H9 (cell line): ENCODE measurements at regions not wholly inside any gene's neighbourhood (a gene's known extent, or its start where the extent isn't known, plus 50 kb on each side); places are given as distances from the start of the nearest gene placed in this dataset.
A peak's percentile ranks its signal among the peaks of the same experiment; 100 is the strongest.

Experiments
- DNase-seq: peaks from one replicate; pipeline ENCODE4 v3.0.0-alpha.2; 2017
- H2AFZ ChIP-seq: one replicate; pipeline ENCODE4 v1.6.1; 2013; ENCODE audit warnings: mild to moderate bottlenecking, low read length, control low read depth, moderate library complexity
- H2AK5ac ChIP-seq: 2 replicates; pipeline ENCODE4 v1.6.1; 2013; ENCODE audit warnings: low read length, control low read depth, mixed read lengths; ENCODE audit not compliant: insufficient read length
- H2BK120ac ChIP-seq: one replicate; pipeline ENCODE4 v1.6.1; 2013; ENCODE audit warnings: low read depth, mild to moderate bottlenecking, low read length, control low read depth, inconsistent platforms; ENCODE audit not compliant: poor library complexity, severe bottlenecking
- H2BK12ac ChIP-seq: 2 replicates; pipeline ENCODE4 v1.6.1; 2013; ENCODE audit warnings: low read length, control low read depth, mixed read lengths, low read depth; ENCODE audit not compliant: insufficient read length
- H2BK15ac ChIP-seq: 2 replicates; pipeline ENCODE4 v1.6.1; 2013; ENCODE audit warnings: low read depth, low read length, control low read depth
- H2BK20ac ChIP-seq: one replicate; pipeline ENCODE4 v1.6.1; 2013; ENCODE audit warnings: low read depth, mild to moderate bottlenecking, low read length, control low read depth, inconsistent platforms; ENCODE audit not compliant: poor library complexity, severe bottlenecking
- H2BK5ac ChIP-seq: 2 replicates; pipeline ENCODE4 v1.6.1; 2013; ENCODE audit warnings: low read length, control low read depth, mixed read lengths; ENCODE audit not compliant: insufficient read length
- H3K14ac ChIP-seq: 2 replicates; pipeline ENCODE4 v1.6.1; 2013; ENCODE audit warnings: low read length, control low read depth; ENCODE audit not compliant: insufficient read depth
- H3K18ac ChIP-seq: 2 replicates; pipeline ENCODE4 v1.6.1; 2013; ENCODE audit warnings: low read depth, mild to moderate bottlenecking, mixed read lengths, low read length, control low read depth; ENCODE audit not compliant: insufficient read length
- H3K23ac ChIP-seq: 2 replicates; pipeline ENCODE4 v1.6.1; 2013; ENCODE audit warnings: low read length, control low read depth, mixed read lengths, low read depth; ENCODE audit not compliant: insufficient read length
- H3K23me2 ChIP-seq: 2 replicates; pipeline ENCODE4 v1.6.1; 2013; ENCODE audit warnings: low read depth, mild to moderate bottlenecking, mixed read lengths, low read length, control low read depth; ENCODE audit not compliant: insufficient read length, poor library complexity, severe bottlenecking
- H3K27ac ChIP-seq: 2 replicates; pipeline ENCODE4 v1.5.1; 2013; ENCODE audit warnings: low read length, control low read depth, mixed read lengths, low read depth; ENCODE audit not compliant: insufficient read length
- H3K27me3 ChIP-seq: 2 replicates; pipeline ENCODE4 v1.6.1; 2013; ENCODE audit warnings: low read length, control low read depth, inconsistent platforms; ENCODE audit not compliant: insufficient read depth
- H3K4ac ChIP-seq: 2 replicates; pipeline ENCODE4 v1.6.1; 2013; ENCODE audit warnings: low read depth, mild to moderate bottlenecking, control low read depth, inconsistent platforms, low read length, moderate library complexity
- H3K4me1 ChIP-seq: 2 replicates; pipeline ENCODE4 v1.6.1; 2013; ENCODE audit warnings: low read length, control low read depth, inconsistent platforms; ENCODE audit not compliant: insufficient read depth
- H3K4me2 ChIP-seq: 2 replicates; pipeline ENCODE4 v1.6.1; 2013; ENCODE audit warnings: low read length, control low read depth, mixed read lengths; ENCODE audit not compliant: insufficient read length, insufficient read depth
- H3K56ac ChIP-seq: 2 replicates; pipeline ENCODE4 v1.6.1; 2013; ENCODE audit warnings: low read depth, mild to moderate bottlenecking, mixed read lengths, low read length, control low read depth; ENCODE audit not compliant: insufficient read length
- H3K79me1 ChIP-seq: 2 replicates; pipeline ENCODE4 v1.6.1; 2013; ENCODE audit warnings: low read depth, mild to moderate bottlenecking, moderate library complexity, low read length, control low read depth, inconsistent platforms; ENCODE audit not compliant: insufficient read depth, poor library complexity, severe bottlenecking
- H3K79me2 ChIP-seq: 2 replicates; pipeline ENCODE4 v1.6.1; 2013; ENCODE audit warnings: low read length, control low read depth, inconsistent platforms; ENCODE audit not compliant: insufficient read depth
- H3K9ac ChIP-seq: 2 replicates; pipeline ENCODE4 v1.6.1; 2013; ENCODE audit warnings: low read length, control low read depth, mixed read lengths; ENCODE audit not compliant: insufficient read length; ENCODE audit errors: extremely low read depth
- H3K9me3 ChIP-seq: one replicate; pipeline ENCODE4 v1.6.1; 2013; ENCODE audit warnings: low read depth, low read length, inconsistent platforms; ENCODE audit not compliant: control insufficient read depth
- H3T11ph ChIP-seq: one replicate; pipeline ENCODE4 v1.6.1; 2013; ENCODE audit warnings: mild to moderate bottlenecking, low read length, control low read depth, inconsistent platforms
- H4K20me1 ChIP-seq: one replicate; pipeline ENCODE4 v1.6.1; 2013; ENCODE audit not compliant: control insufficient read depth, insufficient read length, insufficient read depth
- H4K5ac ChIP-seq: 2 replicates; pipeline ENCODE4 v1.6.1; 2013; ENCODE audit warnings: low read depth, mild to moderate bottlenecking, mixed read lengths, low read length, control low read depth; ENCODE audit not compliant: insufficient read length
- H4K8ac ChIP-seq: replicated peaks from 2 replicates; pipeline ENCODE4 v1.6.1; 2013; ENCODE audit warnings: low read length, control low read depth, mixed read lengths, low read depth; ENCODE audit not compliant: insufficient read length
- H4K91ac ChIP-seq: 2 replicates; pipeline ENCODE4 v1.6.1; 2013; ENCODE audit warnings: low read depth, mild to moderate bottlenecking, moderate library complexity, mixed read lengths, low read length, control low read depth; ENCODE audit not compliant: insufficient read length
- H3K27ac Mint-ChIP-seq, 3 experiments: 2 replicates in 2 of 3; 3 replicates in 1 of 3; pipeline ENCODE4 v1.8.0; 2020 to 2021; ENCODE audit warnings: mixed read lengths in 3 of 3, mild to moderate bottlenecking in 1 of 3, moderate library complexity in 1 of 3
- H3K27me3 Mint-ChIP-seq: 2 replicates; pipeline ENCODE4 v1.8.0; 2021; ENCODE audit warnings: low read depth, mild to moderate bottlenecking, moderate library complexity, mixed read lengths
- H3K36me3 Mint-ChIP-seq, 3 experiments: 2 replicates in 2 of 3; 3 replicates in 1 of 3; pipeline ENCODE4 v1.8.0; 2020 to 2021; ENCODE audit warnings: low read depth in 3 of 3, mixed read lengths in 3 of 3; ENCODE audit not compliant: insufficient read depth in 1 of 3
- H3K4me1 Mint-ChIP-seq, 2 experiments: 2 replicates each; pipeline ENCODE4 v1.8.0; 2020; ENCODE audit warnings: mixed read lengths in 2 of 2
- H3K4me3 Mint-ChIP-seq, 2 experiments: 2 replicates in 1 of 2; 3 replicates in 1 of 2; pipeline ENCODE4 v1.8.0; 2020 to 2021; ENCODE audit warnings: mild to moderate bottlenecking in 2 of 2, mixed read lengths in 2 of 2, moderate library complexity in 1 of 2
- H3K9me3 Mint-ChIP-seq, 2 experiments: 2 replicates in 1 of 2; 3 replicates in 1 of 2; pipeline ENCODE4 v1.8.0; 2020; ENCODE audit warnings: mild to moderate bottlenecking in 2 of 2, mixed read lengths in 2 of 2, moderate library complexity in 1 of 2
- WGBS: extraction: QIAGEN DNeasy Blood & Tissue Kit; methylation state at CpG from one replicate; pipeline ENCODE4 v1.1.7; 2013; ENCODE audit warnings: missing lambda C conversion rate, low lambda C conversion rate, mixed read lengths; ENCODE audit not compliant: insufficient read length; ENCODE audit errors: extremely low coverage; 5-methylcytosine and 5-hydroxymethylcytosine counted together
- TF ChIP-seq, protein P1 (sequence below): fragments of 200-600 bp; sonication (generic); conservative IDR thresholded peaks from 3 replicates; pipeline ENCODE4 v1.8.0; 2021; ENCODE audit warnings: antibody characterized with exemption, mild to moderate bottlenecking

DNA sequence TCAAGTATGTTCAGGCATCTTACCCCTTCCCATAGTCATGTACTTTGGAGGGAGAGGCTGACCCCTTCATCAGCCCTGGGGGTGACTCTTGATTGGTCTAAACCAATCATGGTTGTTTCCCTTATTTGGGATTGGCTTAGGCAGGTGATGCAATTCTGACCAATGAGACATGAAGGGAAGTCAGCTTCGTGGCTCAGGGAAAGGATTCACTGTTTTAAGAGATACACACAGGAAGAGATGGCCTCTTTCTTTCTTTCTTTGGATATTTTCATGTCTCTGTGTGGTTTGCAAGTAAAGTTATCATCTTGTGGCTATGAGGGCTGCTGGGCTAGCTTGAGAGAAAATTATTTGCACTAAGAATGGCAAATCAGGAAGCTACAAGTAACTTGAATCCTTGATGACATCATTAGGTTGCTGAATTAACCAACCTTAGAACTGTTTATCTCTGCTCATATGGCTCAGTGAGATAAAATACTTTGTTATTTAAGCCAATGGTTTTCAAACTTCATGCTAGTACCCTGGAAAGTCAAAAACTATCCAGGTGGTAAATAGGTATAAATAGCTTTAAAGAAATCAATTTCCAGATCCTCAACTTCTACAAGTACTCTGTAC, 144.2 kb upstream of the CENPW start:
- Histone ChIP-seq H3T11ph (peak overlapping the region; percentile 67), H4K20me1 (no peaks in the 10 kb centered on the region), H2BK20ac (peak overlapping the region; percentile 96), H3K9ac (no peak overlapping the region), H2BK12ac (no peak overlapping the region), H3K56ac (no peak overlapping the region), H3K23ac (no peak overlapping the region), H3K27ac (no peak overlapping the region), H4K8ac (no peak overlapping the region), H2BK120ac (no peak overlapping the region), H3K23me2 (no peaks in the 10 kb centered on the region), H2BK5ac (no peak overlapping the region), H4K91ac (no peak overlapping the region), H3K9me3 (no peaks in the 10 kb centered on the region), H4K5ac (no peak overlapping the region), H2AFZ (no peak overlapping the region), H2AK5ac (no peak overlapping the region), H3K79me1 (no peaks in the 10 kb centered on the region), H3K4me1 (no peaks in the 10 kb centered on the region), H3K4ac (no peak overlapping the region), H3K79me2 (no peaks in the 10 kb centered on the region), H3K27me3 (no peaks in the 10 kb centered on the region), H3K4me2 (no peak overlapping the region), H3K18ac (no peak overlapping the region), H2BK15ac (no peak overlapping the region), H3K14ac (no peak overlapping the region)
- no peak overlapping the region for H3K4me3 Mint-ChIP-seq
- no peak for DNase-seq
- no peak overlapping the region for H3K27ac Mint-ChIP-seq
- TF ChIP-seq, protein P1, sequence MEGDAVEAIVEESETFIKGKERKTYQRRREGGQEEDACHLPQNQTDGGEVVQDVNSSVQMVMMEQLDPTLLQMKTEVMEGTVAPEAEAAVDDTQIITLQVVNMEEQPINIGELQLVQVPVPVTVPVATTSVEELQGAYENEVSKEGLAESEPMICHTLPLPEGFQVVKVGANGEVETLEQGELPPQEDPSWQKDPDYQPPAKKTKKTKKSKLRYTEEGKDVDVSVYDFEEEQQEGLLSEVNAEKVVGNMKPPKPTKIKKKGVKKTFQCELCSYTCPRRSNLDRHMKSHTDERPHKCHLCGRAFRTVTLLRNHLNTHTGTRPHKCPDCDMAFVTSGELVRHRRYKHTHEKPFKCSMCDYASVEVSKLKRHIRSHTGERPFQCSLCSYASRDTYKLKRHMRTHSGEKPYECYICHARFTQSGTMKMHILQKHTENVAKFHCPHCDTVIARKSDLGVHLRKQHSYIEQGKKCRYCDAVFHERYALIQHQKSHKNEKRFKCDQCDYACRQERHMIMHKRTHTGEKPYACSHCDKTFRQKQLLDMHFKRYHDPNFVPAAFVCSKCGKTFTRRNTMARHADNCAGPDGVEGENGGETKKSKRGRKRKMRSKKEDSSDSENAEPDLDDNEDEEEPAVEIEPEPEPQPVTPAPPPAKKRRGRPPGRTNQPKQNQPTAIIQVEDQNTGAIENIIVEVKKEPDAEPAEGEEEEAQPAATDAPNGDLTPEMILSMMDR, result no peak
- no peaks in the 10 kb centered on the region; a peak in 1 of 4 replicates for H3K4me1 Mint-ChIP-seq
- H3K36me3 Mint-ChIP-seq, result no peaks in the 10 kb centered on the region; a peak in 1 of 7 replicates
- no peaks in the 10 kb centered on the region; a peak in 1 of 5 replicates for H3K9me3 Mint-ChIP-seq
- WGBS, result no CpG with 5 or more reads among the region's 1 CpG
- H3K27me3 Mint-ChIP-seq, result no peaks in the 10 kb centered on the region; the same call in 1 of the 2 replicates
